GM18868 (cell line): ENCODE measurements at regions not wholly inside any gene's neighbourhood (a gene's known extent, or its start where the extent isn't known, plus 50 kb on each side); places are given as distances from the start of the nearest gene placed in this dataset.

Source experiments
- ATAC-seq: cut with Tn5 transposase; IDR thresholded peaks from one replicate; pipeline ENCODE4 v1.9.1; 2021; ENCODE audit warnings: mild to moderate bottlenecking, moderate library complexity; ENCODE audit not compliant: unreplicated experiment

GRCh38 chr14:78071016-78071549, 99.1 kb upstream of the NRXN3 start:
- ATAC-seq, result no peak

GRCh38 chr14:78073028-78073427, 97.1 kb upstream of the NRXN3 start:
- ATAC-seq, result no peak

- ATAC-seq, result no peak
Observed at GRCh38 chr14:78074561-78074960, 95.6 kb upstream of the NRXN3 start.

- no peak for ATAC-seq
Observed at GRCh38 chr14:78075033-78075432, 95.1 kb upstream of the NRXN3 start.

- ATAC-seq, result no peak
Observed at GRCh38 chr14:78075555-78076277, 94.5 kb upstream of the NRXN3 start.

- no peak for ATAC-seq
Observed at GRCh38 chr14:78081245-78081644, 88.9 kb upstream of the NRXN3 start.

- no peak for ATAC-seq
Observed at GRCh38 chr14:78083837-78084236, 86.3 kb upstream of the NRXN3 start.

GRCh38 chr14:78086342-78086741, 83.8 kb upstream of the NRXN3 start:
- no peak for ATAC-seq

GRCh38 chr14:78088916-78089315, 81.3 kb upstream of the NRXN3 start:
- ATAC-seq, result no peak

- no peak for ATAC-seq
Observed at GRCh38 chr14:78090864-78091263, 79.3 kb upstream of the NRXN3 start.

GRCh38 chr14:78091361-78091760, 78.8 kb upstream of the NRXN3 start:
- ATAC-seq, result no peak

GRCh38 chr14:78092040-78092439, 78.1 kb upstream of the NRXN3 start:
- ATAC-seq, result no peak

- no peak for ATAC-seq
Observed at GRCh38 chr14:78103271-78103670, 66.9 kb upstream of the NRXN3 start.

GRCh38 chr14:78104160-78104559, 66.0 kb upstream of the NRXN3 start:
- no peak for ATAC-seq

GRCh38 chr14:78104655-78105054, 65.5 kb upstream of the NRXN3 start:
- ATAC-seq, result no peak

- ATAC-seq, result no peak
Observed at GRCh38 chr14:78106381-78106780, 63.8 kb upstream of the NRXN3 start.

- no peak for ATAC-seq
Observed at GRCh38 chr14:78107166-78107565, 63.0 kb upstream of the NRXN3 start.

GRCh38 chr14:78119440-78119839, 50.7 kb upstream of the NRXN3 start:
- ATAC-seq, result no peak
